ENCODE measurements at regions not wholly inside any gene's neighbourhood (a gene's known extent, or its start where the extent isn't known, plus 50 kb on each side); places are given as distances from the start of the nearest gene placed in this dataset.

DNA sequence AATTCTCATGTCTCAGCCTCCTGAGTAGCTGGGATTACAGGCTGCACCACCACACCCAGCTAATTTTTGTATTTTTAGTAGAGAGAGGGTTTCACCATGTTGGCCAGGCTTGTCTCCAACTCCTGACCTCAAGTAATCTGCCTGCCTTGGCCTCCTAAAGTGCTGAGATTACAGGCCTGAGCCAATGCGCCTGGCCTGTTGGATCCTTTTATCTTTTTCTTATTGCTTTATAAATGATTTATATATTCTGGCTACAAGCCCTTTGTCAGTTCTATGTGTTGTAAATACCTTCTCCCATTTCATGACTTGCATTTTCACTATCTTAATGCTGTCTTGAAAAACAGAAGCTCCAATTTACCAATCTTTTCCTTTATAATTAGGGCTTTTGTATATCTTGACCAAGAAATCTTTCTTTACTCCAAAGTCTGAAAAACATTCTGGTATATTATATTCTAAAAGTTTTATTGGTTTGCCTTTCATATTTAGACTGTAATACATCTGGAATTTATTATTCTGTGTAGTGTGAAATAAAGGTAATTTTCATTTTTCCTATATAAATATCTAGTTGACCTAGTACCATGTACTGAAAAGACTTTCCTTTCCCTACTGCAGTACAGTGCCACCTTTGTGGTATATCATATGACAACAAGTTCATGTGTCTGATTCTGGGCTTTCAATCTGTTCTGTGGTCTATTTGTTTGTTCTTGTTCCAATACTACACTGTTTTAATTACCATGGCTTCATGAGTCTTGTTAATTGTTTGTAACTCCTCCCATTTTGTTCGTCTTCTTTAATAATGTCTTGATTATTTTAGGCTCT is 52.9 kb upstream of the RNU6-1 start:
- no peak for DNase-seq (ENCODE audit: low read depth)

DNA sequence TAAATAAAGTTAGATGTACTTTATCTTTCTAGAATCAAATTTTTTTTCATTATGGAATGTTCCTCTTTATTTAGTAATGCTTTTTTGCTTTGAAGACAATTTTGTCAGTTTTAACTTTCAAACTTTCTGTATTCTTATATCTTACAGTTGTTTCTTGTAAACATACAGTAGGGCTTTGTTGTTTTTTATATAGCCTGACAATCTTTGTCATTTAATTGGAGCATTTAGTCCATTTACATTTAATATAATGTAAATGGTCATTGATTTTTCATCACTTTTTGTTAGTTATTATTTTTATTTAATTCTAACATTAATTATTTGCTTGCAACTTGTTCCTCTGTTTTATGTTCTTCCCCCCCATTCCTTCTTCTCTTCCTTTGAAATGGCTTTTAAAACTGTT is 55.4 kb upstream of the RNU6-1 start:
- DNase-seq (ENCODE audit: low read depth) = no peak

DNA sequence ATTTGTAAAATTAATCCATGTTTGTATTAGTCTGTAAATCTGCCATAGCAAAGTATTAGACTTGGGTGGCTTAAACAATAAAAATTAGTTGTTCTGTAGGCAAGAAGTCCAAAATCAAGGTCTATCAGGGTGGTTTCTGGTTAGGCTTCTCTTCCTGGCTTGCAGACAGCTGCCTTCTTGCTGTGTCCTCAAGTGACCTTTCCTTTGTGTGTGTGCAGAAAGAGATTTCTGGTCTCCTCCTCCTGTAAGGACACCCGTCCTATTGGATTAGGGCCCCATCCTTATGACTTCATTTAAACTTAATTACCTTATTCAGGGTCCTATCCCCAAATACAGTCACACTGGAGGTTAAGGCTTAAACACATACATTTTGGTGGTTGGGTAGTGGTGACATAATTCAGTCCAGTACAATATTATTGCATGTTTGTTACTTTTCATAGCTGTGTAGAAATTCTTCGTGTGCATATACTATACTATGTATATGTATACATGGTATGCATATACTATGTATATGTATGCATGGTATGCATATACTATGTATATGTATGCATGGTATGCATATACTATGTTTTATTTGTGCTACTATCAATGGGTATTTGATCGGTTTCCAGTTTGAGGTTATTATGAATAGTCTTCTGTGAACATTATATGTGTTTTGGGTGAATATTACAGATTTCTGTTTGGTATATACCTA is 57.9 kb upstream of the RNU6-1 start:
- DNase-seq (ENCODE audit: low read depth) = no peak

DNA sequence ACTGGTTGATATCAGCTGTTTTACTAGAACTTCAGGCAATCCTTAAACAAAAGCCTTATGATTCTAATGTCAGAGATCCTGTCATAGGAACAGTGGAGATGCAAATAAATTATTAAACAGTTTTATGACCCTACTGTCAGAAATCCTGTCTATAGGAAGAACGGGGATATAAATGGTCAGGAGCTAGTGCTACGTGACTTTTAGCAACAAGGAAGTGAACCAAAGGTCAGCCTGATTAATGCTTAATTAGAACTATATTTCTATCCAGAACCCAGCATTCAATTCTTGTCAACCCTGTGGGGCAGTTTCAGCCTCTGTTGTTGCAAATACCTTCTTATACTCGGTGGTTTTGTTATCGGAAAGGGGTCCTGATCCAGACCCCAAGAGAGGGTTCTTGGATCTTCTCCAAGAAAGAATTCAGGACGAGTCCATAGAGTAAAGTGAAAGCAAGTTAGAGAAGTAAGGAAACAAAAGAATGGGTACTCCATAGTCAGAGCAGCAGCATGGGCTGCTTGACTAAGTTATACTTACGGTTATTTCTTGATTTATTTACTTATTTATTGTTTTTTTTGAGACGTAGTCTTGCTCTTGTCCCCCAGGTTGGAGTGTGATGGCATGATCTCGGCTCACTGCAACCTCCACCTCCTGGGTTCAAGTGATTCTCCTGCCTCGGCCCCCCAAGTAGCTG is 59.9 kb upstream of the RNU6-1 start:
- no peak for DNase-seq (ENCODE audit: low read depth)

DNA sequence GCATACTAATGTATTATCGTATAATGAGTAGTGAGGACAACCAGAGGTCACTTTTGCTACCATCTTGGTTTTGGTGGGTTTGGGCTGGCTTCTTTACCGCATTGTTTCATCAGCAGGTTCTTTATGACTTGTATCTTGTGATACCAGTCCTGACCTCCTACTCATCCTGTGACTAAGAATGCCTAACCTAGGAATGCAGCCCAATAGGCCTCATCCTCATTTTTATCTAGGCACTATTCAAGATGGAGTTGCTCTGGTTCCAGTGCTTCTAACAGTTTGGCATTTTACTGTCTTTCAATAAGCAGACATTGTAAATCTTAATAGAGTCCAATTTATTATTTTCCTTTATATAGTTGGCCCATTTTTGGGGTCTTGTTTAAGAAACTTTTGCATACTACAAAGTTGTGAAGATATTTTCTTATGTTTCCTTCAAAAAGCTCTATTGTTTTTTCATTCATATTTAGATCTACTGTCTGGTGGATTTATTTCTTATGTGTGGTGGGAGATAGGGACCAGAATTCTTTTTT is 60.8 kb upstream of the RNU6-1 start:
- no peak for DNase-seq (ENCODE audit: low read depth)

DNA sequence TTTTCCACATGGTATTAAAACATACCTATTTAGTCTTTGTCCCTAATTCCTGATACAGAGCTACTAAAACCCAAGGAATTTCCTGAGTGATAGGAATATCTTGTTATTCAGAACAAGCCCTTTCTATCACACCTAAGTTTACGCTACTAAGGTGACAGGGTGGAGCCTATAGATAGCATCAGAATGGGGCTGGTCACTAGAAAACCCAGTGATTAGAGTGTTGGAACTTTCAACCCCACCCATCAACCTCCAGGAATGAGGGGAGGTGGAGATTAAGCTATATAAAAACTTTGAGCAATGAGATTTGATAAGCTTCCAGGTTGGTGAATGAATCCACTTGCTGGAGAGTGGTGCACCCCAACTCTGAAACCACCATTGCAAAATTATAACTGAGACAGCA is 62.1 kb upstream of the RNU6-1 start:
- DNase-seq (ENCODE audit: low read depth) = no peak

DNA sequence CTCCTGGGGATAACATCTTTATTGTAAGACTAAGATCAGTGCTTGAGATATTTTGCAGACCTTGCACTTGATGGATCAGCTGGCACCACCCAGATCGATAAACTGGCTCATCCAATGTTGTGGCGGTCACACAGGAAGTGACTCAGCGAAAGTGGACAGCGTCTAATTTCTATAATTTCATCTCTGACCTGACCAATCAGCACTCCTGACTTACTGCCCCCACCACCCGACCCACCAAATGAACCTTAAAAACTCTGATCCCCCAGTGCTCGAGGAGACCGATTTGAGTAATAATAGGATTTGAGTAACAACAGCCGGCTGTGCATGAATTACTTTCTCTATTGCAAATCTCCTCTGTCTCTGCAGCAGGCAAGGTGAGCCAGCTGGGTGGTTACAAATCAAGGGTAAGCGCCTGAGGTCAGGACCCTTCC is 62.7 kb upstream of the RNU6-1 start:
- DNase-seq (ENCODE audit: low read depth) = no peak

DNA sequence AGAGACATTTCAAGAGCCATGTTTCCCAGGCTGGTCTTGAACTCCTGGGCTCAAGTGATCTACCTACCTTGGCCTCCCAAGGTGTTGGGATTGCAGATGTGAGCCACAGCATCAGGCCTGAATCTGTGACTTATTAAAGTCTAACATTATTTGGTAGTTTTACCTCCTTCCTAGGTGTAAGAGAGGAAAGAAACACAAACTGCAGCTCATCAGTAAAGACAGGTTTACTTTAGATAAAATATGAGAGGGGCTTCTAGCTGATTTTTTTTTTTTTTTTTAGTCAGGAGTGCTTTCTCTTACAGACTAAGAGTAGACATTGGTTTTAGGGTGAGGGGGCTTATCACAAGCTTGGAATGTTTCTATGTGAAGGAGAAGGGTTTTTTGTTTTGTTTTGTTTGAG is 63.9 kb upstream of the RNU6-1 start:
- no peak for DNase-seq (ENCODE audit: low read depth)

DNA sequence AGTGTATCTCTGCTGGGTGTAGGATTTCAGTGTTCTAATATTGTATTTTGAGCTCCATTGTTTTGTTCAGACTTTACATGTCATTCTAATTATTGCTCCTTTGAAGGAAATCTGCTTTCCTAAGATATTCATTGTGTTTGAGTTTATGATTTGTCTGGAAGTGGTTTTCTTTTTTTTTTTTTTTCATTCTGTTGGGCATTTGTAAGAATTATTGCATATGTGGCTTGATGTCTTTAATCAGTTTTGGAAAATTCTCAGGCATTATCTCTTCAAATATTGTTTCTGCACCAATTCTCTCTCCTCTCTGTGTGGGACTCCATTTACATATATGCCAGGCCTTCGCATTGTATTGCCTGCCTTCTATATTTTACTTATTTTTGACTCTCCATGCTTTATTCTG is 65.8 kb upstream of the RNU6-1 start:
- no peak for DNase-seq (ENCODE audit: low read depth)

DNA sequence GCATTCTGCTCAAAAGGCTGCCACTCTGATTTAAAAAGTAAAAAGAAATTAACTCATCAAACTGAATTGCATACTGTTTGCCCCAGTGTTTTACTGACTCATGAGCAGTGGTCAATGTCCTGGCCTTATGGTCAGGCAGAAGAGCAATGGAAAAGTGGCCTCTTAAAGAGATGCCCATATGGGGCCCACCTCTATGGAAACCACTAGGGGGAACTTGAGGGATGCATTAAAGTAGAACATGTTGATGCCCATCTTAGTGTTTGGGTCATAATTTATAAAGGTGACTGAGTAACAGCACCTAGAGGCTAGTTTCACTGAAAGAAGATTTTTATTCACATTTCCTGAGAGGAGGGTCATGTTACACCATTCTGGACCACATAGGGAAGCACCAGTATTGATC is 66.5 kb upstream of the RNU6-1 start:
- no peak for DNase-seq (ENCODE audit: low read depth)

DNA sequence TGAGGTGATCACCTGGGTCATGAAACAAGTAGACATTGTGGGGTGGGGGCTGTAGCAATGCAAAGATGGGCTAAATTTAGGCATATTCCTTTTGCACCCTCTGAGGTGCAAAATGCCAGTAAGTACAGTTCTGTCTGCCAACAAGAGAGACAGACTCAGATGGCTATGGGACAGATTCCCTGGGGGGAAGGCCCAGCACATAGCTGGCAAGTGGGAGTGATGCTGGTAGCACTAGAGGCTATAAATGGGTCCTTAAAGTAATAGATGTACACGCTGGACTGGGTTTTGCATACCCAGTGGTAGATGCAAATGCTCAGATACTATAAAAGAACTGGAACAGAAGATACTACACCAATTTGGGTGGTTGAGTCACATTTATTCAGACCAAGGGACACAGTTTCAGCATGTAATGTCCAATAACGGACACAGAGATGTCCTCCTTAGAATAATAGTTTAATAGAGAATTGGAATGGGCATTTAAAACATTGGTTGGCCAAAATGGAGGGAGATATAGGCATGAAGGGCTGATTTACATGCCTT is 67.4 kb upstream of the RNU6-1 start:
- no peak for DNase-seq (ENCODE audit: low read depth)

DNA sequence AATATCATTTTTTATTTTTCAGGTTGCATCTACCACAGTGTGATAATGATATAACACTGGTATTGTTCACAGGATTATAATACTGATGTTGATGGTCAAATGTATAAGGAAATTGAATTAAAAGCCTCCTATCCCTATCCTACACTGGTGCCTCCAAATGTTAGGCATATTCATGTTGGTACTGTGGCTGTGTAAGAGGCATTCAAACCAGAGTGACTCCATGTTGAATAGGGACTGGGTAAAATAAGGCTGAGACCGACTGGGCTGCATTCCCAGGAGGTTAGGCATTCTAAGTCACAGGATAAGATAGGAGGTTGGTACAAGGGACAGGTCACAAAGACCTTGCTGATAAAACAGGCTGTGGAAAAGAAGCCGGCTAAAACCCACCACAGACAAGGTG is 68.9 kb upstream of the RNU6-1 start:
- no peak for DNase-seq (ENCODE audit: low read depth)

DNA sequence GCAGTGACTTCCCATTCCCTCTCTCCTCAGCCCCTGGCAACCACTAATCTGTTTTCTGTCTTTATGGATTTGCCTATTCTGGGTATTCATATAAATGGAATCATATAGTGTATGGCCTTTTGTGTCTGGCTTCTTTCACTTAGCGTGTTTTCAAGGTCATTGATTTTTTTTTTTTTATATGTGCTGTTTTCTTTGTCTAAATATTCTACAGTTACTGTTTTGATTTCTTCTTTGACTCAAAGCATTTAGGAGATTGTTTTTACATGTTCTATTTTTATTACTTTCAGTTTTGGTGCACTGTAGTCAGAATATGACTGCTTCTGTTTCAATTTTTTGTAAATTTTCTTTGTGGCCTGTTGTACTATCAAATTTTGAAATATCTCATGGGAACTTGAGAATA is 71.9 kb upstream of the RNU6-1 start:
- no peak for DNase-seq (ENCODE audit: low read depth)

DNA sequence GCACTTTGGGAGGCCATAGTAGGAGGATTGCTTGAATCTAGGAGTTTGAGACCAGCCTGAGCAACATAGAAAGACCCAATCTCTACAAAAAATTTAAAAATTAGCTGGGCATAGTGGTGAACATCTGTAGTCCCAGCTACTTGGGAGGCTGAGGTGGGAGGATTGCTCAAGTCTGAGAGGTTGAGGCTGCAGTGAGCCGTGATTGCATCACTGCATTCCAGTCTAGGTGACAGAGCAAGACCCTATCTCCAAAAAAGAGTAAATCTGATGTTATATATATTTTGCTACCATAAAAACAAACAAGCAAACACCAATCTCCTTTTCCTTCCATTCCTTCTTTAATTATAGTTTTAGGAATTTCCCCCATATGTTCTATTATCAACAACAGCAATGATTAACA is 74.2 kb upstream of the RNU6-1 start:
- DNase-seq (ENCODE audit: low read depth) = no peak

DNA sequence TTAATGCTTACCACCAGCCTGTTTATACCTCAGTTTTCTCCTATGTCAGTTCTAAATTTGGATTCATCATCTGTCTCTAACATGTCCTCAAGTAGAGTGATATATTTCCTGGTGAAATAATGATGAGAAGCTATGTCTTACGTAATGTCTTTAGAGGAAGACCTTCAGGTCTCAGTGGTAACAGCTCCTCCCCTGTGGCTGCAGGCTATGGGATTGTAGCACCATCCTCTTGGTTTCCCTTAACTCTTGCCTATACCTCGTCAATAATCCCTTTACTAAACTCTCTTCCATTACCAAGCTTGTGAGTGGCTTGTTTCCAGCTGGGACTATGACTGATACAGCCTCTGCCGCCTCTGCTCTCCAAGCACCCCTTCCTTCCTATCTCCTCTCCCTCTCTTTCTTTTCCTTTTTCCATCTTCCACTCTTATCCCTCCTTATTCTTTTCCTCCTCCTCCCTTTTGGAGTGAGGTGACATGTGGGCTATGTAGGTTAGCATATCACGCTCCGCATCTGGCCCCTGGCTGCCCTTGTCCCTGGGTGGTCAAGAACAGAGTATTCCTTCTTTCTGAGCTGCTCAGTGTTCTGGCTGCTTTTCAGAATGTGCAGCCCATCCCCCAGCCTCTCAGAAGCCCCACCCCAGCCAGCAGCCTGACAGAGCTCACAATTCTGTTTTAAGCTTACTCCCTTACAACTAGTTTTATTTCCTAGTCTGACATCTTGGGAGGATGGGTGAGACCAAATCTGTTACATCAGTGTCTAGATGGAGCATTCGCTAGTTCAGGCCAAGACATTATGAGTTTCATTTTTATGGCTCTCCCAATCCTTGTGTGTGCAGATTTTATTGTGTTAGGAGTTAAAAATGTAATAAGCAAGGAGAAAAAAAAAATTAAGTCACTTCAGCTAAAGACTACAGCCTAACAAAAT is 75.0 kb upstream of the RNU6-1 start:
- peak; percentile 56 for DNase-seq (ENCODE audit: low read depth)

DNA sequence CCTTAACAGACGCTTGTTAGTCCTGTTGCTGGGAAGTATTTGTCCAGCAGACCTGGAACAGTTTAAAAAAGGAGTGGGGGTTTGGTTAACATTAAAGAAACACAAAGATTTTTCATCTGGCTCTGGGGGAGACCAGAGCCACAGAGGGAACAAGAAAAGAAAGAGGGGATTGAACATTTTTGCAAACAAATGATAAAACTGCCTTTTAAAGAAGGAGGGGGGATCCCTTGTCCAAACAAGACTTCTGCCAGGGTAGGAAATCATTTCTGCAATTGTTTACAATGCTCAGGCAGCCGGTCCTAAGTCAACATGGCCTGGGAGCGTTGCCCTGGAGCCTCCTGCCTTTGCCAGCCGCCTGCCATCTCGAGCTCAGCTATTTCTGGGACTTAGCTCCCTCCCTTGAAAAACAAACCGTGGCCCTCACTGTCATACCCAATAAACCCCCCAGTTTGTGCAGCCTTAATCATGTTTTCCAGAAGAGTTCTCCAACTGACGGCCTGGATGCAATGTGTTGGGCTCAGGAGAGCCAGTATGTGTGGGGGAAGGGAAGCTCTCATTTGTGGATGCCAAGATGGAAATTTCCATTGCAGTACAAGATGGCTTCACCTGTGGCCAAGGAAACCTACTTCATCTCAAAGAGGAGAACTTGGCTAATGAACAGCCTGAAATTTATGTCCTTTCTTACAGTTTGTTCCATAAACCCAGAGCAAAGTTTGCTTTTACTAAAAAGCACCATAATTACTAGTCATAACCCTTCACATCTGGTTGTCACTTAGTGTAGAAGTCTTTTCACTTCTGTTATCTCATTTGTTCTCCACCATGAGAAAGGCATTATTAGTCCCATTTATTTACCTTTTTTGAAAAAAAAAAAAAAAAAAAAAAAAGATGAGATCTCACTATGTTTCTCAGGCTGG is 75.9 kb upstream of the RNU6-1 start:
- no peak for DNase-seq (ENCODE audit: low read depth)

DNA sequence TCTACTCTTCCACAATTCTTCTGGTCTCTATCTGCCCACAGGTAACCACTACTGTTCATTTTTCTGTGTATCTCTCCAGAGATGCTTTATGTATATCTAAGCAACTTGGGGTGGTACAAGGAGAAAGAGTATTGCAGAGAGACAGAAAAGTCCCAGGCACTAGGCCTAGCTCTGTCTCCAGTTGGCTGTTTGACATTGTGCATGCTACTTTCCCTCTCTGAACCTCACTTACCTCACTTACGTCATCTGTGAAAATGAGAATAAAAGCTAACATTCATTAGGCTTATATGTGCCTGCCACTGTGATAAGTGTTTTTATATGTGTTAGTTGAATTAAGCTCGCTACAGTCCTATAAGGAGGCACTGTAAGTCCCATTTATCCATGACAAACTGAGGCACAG is 76.7 kb upstream of the RNU6-1 start:
- DNase-seq (ENCODE audit: low read depth) = no peak

DNA sequence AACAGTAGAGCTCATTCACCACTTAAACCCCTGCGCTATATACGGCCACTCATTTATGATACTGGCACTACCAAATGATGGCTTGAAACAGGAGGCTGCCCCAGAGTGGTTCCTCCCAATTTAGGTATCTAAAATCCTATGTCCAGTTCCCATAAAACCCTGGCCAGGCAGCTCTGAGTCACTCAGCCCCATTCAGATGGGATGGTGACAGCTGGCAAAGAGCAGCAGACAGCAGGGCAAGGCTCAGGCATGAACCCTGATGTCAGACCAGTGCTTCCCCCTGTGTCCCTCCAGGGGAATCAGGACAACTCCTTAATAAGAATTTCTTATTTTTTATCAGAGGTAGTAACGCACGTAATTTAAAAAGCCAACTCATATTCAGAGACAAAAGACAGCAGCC is 77.2 kb upstream of the RNU6-1 start:
- DNase-seq (ENCODE audit: low read depth) = no peak

DNA sequence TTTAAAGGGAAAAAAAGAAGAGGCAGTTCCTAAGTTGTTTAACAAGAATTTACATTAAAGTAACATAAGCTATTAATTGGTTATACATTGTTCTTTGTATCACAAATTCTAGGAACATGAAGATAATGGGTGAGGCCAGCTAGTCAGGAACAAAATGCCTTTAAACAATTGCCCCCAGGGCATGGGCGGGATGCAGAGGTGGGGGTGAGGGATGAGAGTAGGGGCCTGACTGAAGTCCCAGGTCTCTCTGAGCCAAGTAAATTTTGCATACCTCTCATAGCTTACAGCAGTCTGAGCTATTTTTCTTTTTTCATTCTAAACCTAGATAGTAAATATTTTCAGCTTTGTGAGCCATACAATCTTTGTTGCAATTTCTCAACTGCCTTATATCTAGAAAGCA is 77.8 kb upstream of the RNU6-1 start:
- no peak for DNase-seq (ENCODE audit: low read depth)

DNA sequence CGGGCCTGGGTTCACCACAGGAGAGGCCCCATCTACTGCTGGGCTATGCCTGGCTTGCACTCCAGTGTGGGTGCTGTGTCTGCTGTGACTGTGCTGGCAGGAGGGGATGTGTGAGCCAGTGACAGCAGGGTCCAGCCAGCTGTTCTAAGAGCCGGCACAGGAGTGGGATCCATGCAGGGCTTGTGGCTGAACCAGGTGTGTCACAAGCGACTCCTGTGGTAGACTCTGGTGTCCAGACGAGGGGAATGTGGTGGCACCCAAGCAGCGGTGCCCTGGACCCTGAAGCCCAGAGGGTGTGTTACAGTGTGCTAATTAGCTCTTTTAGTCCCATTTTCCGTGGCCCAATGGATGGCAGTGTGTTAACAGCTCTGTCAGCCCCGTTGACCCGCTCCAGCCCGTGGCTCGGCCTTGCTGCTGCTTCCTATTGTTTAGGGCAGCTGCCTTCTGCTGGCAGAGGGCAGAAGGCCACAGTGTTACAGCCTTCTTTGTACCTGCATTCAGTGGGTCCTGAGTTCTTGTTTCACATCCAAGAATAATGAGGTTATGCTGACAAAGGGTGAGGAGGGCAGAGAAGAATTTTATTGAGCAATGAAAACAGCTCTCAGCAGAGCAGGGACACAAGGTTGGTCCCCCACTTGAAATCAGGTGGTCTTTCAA is 78.5 kb upstream of the RNU6-1 start:
- no peak for DNase-seq (ENCODE audit: low read depth)

Measured in fibroblast of the conjunctiva (primary cell).